ENCODE measurements at regions not wholly inside any gene's neighbourhood (a gene's known extent, or its start where the extent isn't known, plus 50 kb on each side); places are given as distances from the start of the nearest gene placed in this dataset.

DNA sequence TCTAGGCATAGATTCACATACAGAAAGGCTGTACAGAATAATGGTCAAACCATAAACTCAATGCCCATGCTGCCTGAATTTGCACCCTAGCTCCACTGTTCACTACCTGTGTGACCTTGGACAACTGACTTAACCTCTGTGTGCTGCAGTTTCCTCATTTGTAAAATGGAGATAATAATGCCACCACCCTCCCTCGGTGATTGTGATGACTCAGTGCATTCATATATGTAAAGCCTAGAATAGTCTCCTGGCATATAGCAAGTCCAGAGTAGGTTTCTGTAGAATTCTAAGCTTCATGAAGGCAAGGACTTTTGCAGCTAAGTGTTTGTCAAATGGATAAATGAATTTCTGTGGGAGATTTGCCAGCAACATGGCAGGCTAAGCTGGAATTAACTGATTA, 297.8 kb upstream of the NR4A3 start:
- H2BK12ac ChIP-seq (ENCODE audit: low read length in 2 of 2): no peak overlapping the region
- no peaks in the 10 kb centered on the region for H3K36me3 ChIP-seq (ENCODE audit: control insufficient read depth in 1 of 2, insufficient read depth in 2 of 2, low read depth in 1 of 2, low read length in 2 of 2)
- H3K9ac ChIP-seq (ENCODE audit: low read length): no peak overlapping the region
- no peak overlapping the region for H3K18ac ChIP-seq (ENCODE audit: low read depth in 1 of 2, low read length in 2 of 2)
- DNase-seq: no peak
- no peak overlapping the region for H3K27ac ChIP-seq (ENCODE audit: low read length, poor library complexity, severe bottlenecking)
- H3K4ac ChIP-seq (ENCODE audit: low read depth in 1 of 2, low read length in 2 of 2): no peak overlapping the region
- H3K79me1 ChIP-seq (replicated peaks; ENCODE audit: low read length, poor library complexity, severe bottlenecking): no peaks in the 10 kb centered on the region
- H2AFZ ChIP-seq (ENCODE audit: low read depth, low read length): no peak overlapping the region
- H3K27me3 ChIP-seq (ENCODE audit: control insufficient read depth in 1 of 2, insufficient read depth in 1 of 2, low read length in 2 of 2): no peaks in the 10 kb centered on the region
- no peak overlapping the region for H2BK5ac ChIP-seq (ENCODE audit: low read depth, low read length, poor library complexity, severe bottlenecking)
- H3K23ac ChIP-seq (ENCODE audit: low read length in 2 of 2): no peak overlapping the region
- no peak overlapping the region for H2BK15ac ChIP-seq (ENCODE audit: low read depth, poor library complexity, severe bottlenecking)
- WGBS: 100% methylated on average over 1 of the region's 1 CpG
- H4K91ac ChIP-seq (ENCODE audit: low read length): no peak overlapping the region
- H2AK5ac ChIP-seq (ENCODE audit: low read length, severe bottlenecking): no peak overlapping the region
- no peak overlapping the region for H3K4me3 ChIP-seq (ENCODE audit: insufficient read depth in 1 of 2, low read depth in 1 of 2, low read length in 2 of 2)
- H3K4me2 ChIP-seq (ENCODE audit: low read length, poor library complexity, severe bottlenecking): no peak overlapping the region
- H3K4me1 ChIP-seq (ENCODE audit: control insufficient read depth, insufficient read depth, low read depth, low read length): no peaks in the 10 kb centered on the region
- no peak overlapping the region for H4K8ac ChIP-seq (ENCODE audit: low read length)
- no peak overlapping the region for H2BK120ac ChIP-seq (ENCODE audit: low read depth, low read length)
- no peaks in the 10 kb centered on the region for H3K9me3 ChIP-seq (ENCODE audit: control insufficient read depth, low read length)
- H3K14ac ChIP-seq (ENCODE audit: low read length in 2 of 2): no peak overlapping the region

DNA sequence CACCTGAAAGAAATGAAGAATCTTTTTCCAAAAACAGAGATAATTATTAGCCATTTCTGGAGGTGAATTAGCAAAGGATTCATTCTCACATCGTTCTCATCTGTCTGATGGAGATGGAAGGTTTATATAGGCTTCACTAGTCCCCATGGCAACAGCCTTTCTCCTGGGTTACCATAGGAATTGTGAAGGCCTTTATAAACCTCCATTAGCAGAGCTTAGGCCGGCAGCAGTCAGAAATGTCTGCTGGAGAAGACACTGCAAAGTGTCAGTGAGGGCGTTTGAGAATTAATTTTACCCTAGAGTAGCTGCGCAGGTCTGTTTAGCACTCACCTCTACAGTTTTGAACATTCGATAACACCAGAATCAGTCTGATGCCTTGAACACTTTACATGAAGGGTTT, 290.4 kb upstream of the NR4A3 start:
- Histone ChIP-seq H4K8ac (ENCODE audit: low read length) (no peak overlapping the region), H2AFZ (ENCODE audit: low read depth, low read length) (no peak overlapping the region), H3K9me3 (ENCODE audit: control insufficient read depth, low read length) (no peaks in the 10 kb centered on the region), H3K9ac (ENCODE audit: low read length) (no peak overlapping the region), H2BK12ac (ENCODE audit: low read length in 2 of 2) (no peak overlapping the region), H3K4me3 (ENCODE audit: insufficient read depth in 1 of 2, low read depth in 1 of 2, low read length in 2 of 2) (no peak overlapping the region), H4K91ac (ENCODE audit: low read length) (no peak overlapping the region), H3K27me3 (ENCODE audit: control insufficient read depth in 1 of 2, insufficient read depth in 1 of 2, low read length in 2 of 2) (no peaks in the 10 kb centered on the region), H3K23ac (ENCODE audit: low read length in 2 of 2) (no peak overlapping the region), H3K79me1 (replicated peaks; ENCODE audit: low read length, poor library complexity, severe bottlenecking) (no peaks in the 10 kb centered on the region), H3K18ac (ENCODE audit: low read depth in 1 of 2, low read length in 2 of 2) (no peak overlapping the region), H2AK5ac (ENCODE audit: low read length, severe bottlenecking) (no peak overlapping the region), H3K14ac (ENCODE audit: low read length in 2 of 2) (no peak overlapping the region), H3K36me3 (ENCODE audit: control insufficient read depth in 1 of 2, insufficient read depth in 2 of 2, low read depth in 1 of 2, low read length in 2 of 2) (no peaks in the 10 kb centered on the region), H3K27ac (ENCODE audit: low read length, poor library complexity, severe bottlenecking) (no peak overlapping the region), H3K4me2 (ENCODE audit: low read length, poor library complexity, severe bottlenecking) (no peak overlapping the region), H3K4ac (ENCODE audit: low read depth in 1 of 2, low read length in 2 of 2) (no peak overlapping the region), H2BK5ac (ENCODE audit: low read depth, low read length, poor library complexity, severe bottlenecking) (no peak overlapping the region), H3K4me1 (ENCODE audit: control insufficient read depth, insufficient read depth, low read depth, low read length) (no peaks in the 10 kb centered on the region), H2BK15ac (ENCODE audit: low read depth, poor library complexity, severe bottlenecking) (no peak overlapping the region), H2BK120ac (ENCODE audit: low read depth, low read length) (no peak overlapping the region)
- DNase-seq: no peak
- WGBS: 91% methylated on average over 5 of the region's 5 CpGs

DNA sequence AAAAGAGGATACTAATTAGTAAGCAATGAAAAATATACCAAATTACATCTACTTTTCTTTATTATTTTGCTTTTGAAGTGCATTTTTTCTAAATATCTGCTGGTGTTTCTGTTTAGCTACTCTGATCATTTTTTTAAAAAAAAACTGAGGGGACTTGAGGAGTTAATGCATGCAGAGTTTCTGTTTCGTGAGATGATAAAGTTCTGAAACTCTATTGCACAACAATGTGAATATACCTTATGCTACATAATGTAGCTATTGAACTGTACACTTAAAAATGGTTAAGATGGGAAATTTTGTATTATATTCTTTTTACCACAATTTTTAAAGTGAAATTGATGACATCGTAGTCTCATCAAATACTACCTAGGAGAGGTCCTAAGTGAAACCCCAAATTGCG, 288.3 kb upstream of the NR4A3 start:
- Histone ChIP-seq H3K14ac (ENCODE audit: low read length in 2 of 2) (no peak overlapping the region), H2BK15ac (ENCODE audit: low read depth, poor library complexity, severe bottlenecking) (no peak overlapping the region), H2BK5ac (ENCODE audit: low read depth, low read length, poor library complexity, severe bottlenecking) (no peak overlapping the region), H3K18ac (ENCODE audit: low read depth in 1 of 2, low read length in 2 of 2) (no peak overlapping the region), H3K4me2 (ENCODE audit: low read length, poor library complexity, severe bottlenecking) (no peak overlapping the region), H3K27ac (ENCODE audit: low read length, poor library complexity, severe bottlenecking) (no peak overlapping the region), H3K36me3 (ENCODE audit: control insufficient read depth in 1 of 2, insufficient read depth in 2 of 2, low read depth in 1 of 2, low read length in 2 of 2) (no peaks in the 10 kb centered on the region), H3K79me1 (replicated peaks; ENCODE audit: low read length, poor library complexity, severe bottlenecking) (no peaks in the 10 kb centered on the region), H2BK12ac (ENCODE audit: low read length in 2 of 2) (no peak overlapping the region), H2AK5ac (ENCODE audit: low read length, severe bottlenecking) (no peak overlapping the region), H4K91ac (ENCODE audit: low read length) (no peak overlapping the region), H2BK120ac (ENCODE audit: low read depth, low read length) (no peak overlapping the region), H3K27me3 (ENCODE audit: control insufficient read depth in 1 of 2, insufficient read depth in 1 of 2, low read length in 2 of 2) (no peaks in the 10 kb centered on the region), H2AFZ (ENCODE audit: low read depth, low read length) (no peak overlapping the region), H3K9me3 (ENCODE audit: control insufficient read depth, low read length) (no peaks in the 10 kb centered on the region), H3K23ac (ENCODE audit: low read length in 2 of 2) (no peak overlapping the region), H3K9ac (ENCODE audit: low read length) (no peak overlapping the region), H3K4ac (ENCODE audit: low read depth in 1 of 2, low read length in 2 of 2) (no peak overlapping the region), H3K4me1 (ENCODE audit: control insufficient read depth, insufficient read depth, low read depth, low read length) (no peaks in the 10 kb centered on the region), H4K8ac (ENCODE audit: low read length) (no peak overlapping the region), H3K4me3 (ENCODE audit: insufficient read depth in 1 of 2, low read depth in 1 of 2, low read length in 2 of 2) (no peak overlapping the region)
- DNase-seq: no peak
- WGBS: 95% methylated on average over 2 of the region's 3 CpGs

DNA sequence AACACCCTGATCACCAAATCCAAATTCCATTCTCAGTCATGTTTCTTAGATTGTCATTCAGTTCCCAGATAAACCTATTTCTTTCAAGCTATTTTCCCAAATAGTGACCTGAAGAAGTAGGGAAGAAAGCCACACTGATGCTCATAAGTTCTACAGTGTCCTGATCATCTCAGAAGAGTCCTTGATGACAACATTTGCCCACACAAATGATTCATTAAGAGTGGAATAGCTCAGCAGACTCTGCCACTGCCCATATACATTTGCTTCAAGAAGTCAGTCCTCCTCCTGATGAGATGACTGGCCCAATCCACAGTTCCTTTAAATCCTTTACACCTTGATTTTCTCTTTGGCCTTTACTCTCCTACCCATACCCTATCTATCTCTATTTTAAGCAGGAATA, 283.7 kb upstream of the NR4A3 start:
- peak overlapping the region in 1 of 2 experiments; percentile 36 for H3K14ac ChIP-seq (ENCODE audit: low read length in 2 of 2)
- H3K27ac ChIP-seq (ENCODE audit: low read length, poor library complexity, severe bottlenecking): no peak overlapping the region
- H3K79me1 ChIP-seq (replicated peaks; ENCODE audit: low read length, poor library complexity, severe bottlenecking): no peaks in the 10 kb centered on the region
- H4K8ac ChIP-seq (ENCODE audit: low read length): no peak overlapping the region
- H3K9ac ChIP-seq (ENCODE audit: low read length): no peak overlapping the region
- no peak overlapping the region for H2AFZ ChIP-seq (ENCODE audit: low read depth, low read length)
- no peak overlapping the region for H2BK120ac ChIP-seq (ENCODE audit: low read depth, low read length)
- H2AK5ac ChIP-seq (ENCODE audit: low read length, severe bottlenecking): no peak overlapping the region
- H3K4me2 ChIP-seq (ENCODE audit: low read length, poor library complexity, severe bottlenecking): no peak overlapping the region
- H3K23ac ChIP-seq (ENCODE audit: low read length in 2 of 2): no peak overlapping the region
- DNase-seq: no peak
- no peak overlapping the region for H2BK5ac ChIP-seq (ENCODE audit: low read depth, low read length, poor library complexity, severe bottlenecking)
- no peaks in the 10 kb centered on the region for H3K27me3 ChIP-seq (ENCODE audit: control insufficient read depth in 1 of 2, insufficient read depth in 1 of 2, low read length in 2 of 2)
- no peaks in the 10 kb centered on the region for H3K36me3 ChIP-seq (ENCODE audit: control insufficient read depth in 1 of 2, insufficient read depth in 2 of 2, low read depth in 1 of 2, low read length in 2 of 2)
- H3K18ac ChIP-seq (ENCODE audit: low read depth in 1 of 2, low read length in 2 of 2): no peak overlapping the region
- no peaks in the 10 kb centered on the region for H3K4me1 ChIP-seq (ENCODE audit: control insufficient read depth, insufficient read depth, low read depth, low read length)
- no peak overlapping the region for H3K4me3 ChIP-seq (ENCODE audit: insufficient read depth in 1 of 2, low read depth in 1 of 2, low read length in 2 of 2)
- no peaks in the 10 kb centered on the region for H3K9me3 ChIP-seq (ENCODE audit: control insufficient read depth, low read length)
- no peak overlapping the region for H3K4ac ChIP-seq (ENCODE audit: low read depth in 1 of 2, low read length in 2 of 2)
- H2BK12ac ChIP-seq (ENCODE audit: low read length in 2 of 2): no peak overlapping the region
- no peak overlapping the region for H4K91ac ChIP-seq (ENCODE audit: low read length)
- no peak overlapping the region for H2BK15ac ChIP-seq (ENCODE audit: low read depth, poor library complexity, severe bottlenecking)

Measured in mesenchymal stem cell (in vitro differentiated cells and primary cell).